ENCODE measurements at regions not wholly inside any gene's neighbourhood (a gene's known extent, or its start where the extent isn't known, plus 50 kb on each side); places are given as distances from the start of the nearest gene placed in this dataset.

GRCh38 chr15:79494963-79495755 lies 63.0 kb downstream of the MINAR1 start:
- no peak overlapping the region for H3K56ac ChIP-seq (ENCODE audit: insufficient read length, low read depth, low read length)
- Mint-ChIP-seq H3K27me3 (ENCODE audit: low read depth) (no peaks in the 10 kb centered on the region; the same call in 1 of the 2 replicates), H3K9me3 (peaks cover 0 to 8% of the 10 kb centered on the region in 2 experiments; a peak in 2 of 5 replicates), H3K36me3 (ENCODE audit: insufficient read depth in 1 of 3, low read depth in 3 of 3) (peaks cover 0 to 6% (median 0%) of the 10 kb centered on the region in 3 experiments; a peak in 2 of 7 replicates), H3K4me3 (no peak overlapping the region; a peak in 1 of 5 replicates), H3K4me1 (peaks cover 11 to 14% of the 10 kb centered on the region in 2 experiments), H3K27ac (peak overlapping the region in 2 of 3 experiments; percentile 3 to 31; a peak in 1 of 7 replicates)
- no peaks in the 10 kb centered on the region for H4K20me1 ChIP-seq (ENCODE audit: control insufficient read depth, insufficient read depth, insufficient read length)
- no peaks in the 10 kb centered on the region for H3K23me2 ChIP-seq (ENCODE audit: insufficient read length, low read depth, low read length, poor library complexity, severe bottlenecking)
- peaks cover 10% of the 10 kb centered on the region; the same call in 1 of the 2 replicates for H3K4me1 ChIP-seq (ENCODE audit: insufficient read depth, low read length)
- H3K23ac ChIP-seq (ENCODE audit: insufficient read length, low read depth, low read length), result no peak overlapping the region
- WGBS (ENCODE audit: extremely low coverage, insufficient read length, low lambda C conversion rate), result no CpG with 5 or more reads among the region's 6 CpGs
- no peak overlapping the region for H3K27ac ChIP-seq (ENCODE audit: insufficient read length, low read depth, low read length)
- no peak overlapping the region for H3K14ac ChIP-seq (ENCODE audit: insufficient read depth, low read length)
- H2AFZ ChIP-seq (ENCODE audit: low read length), result no peak overlapping the region
- no peak overlapping the region for H4K91ac ChIP-seq (ENCODE audit: insufficient read length, low read depth, low read length)
- H3K27me3 ChIP-seq (ENCODE audit: insufficient read depth, low read length), result no peaks in the 10 kb centered on the region
- H2BK15ac ChIP-seq (ENCODE audit: low read depth, low read length), result no peak overlapping the region
- no peak overlapping the region for H3T11ph ChIP-seq (ENCODE audit: low read length)
- H2AK5ac ChIP-seq (ENCODE audit: insufficient read length, low read length), result no peak overlapping the region
- H3K79me2 ChIP-seq (ENCODE audit: insufficient read depth, low read length), result no peaks in the 10 kb centered on the region
- no peak overlapping the region for H2BK20ac ChIP-seq (ENCODE audit: low read depth, low read length, poor library complexity, severe bottlenecking)
- no peak overlapping the region for H2BK12ac ChIP-seq (ENCODE audit: insufficient read length, low read depth, low read length)
- H3K4me2 ChIP-seq (ENCODE audit: insufficient read depth, insufficient read length, low read length), result no peak overlapping the region
- no peak for TF ChIP-seq CTCF (conservative IDR thresholded peaks at IDR 0.05)
- H3K79me1 ChIP-seq (ENCODE audit: insufficient read depth, low read depth, low read length, poor library complexity, severe bottlenecking), result no peaks in the 10 kb centered on the region
- H4K8ac ChIP-seq (replicated peaks; ENCODE audit: insufficient read length, low read depth, low read length), result no peak overlapping the region
- no peak overlapping the region for H2BK5ac ChIP-seq (ENCODE audit: insufficient read length, low read length)
- no peaks in the 10 kb centered on the region for H3K9me3 ChIP-seq (ENCODE audit: control insufficient read depth, low read depth, low read length)
- H3K18ac ChIP-seq (ENCODE audit: insufficient read length, low read depth, low read length), result no peak overlapping the region
- no peak overlapping the region for H4K5ac ChIP-seq (ENCODE audit: insufficient read length, low read depth, low read length)
- no peak overlapping the region for H3K9ac ChIP-seq (ENCODE audit: extremely low read depth, insufficient read length, low read length)
- H3K4ac ChIP-seq (ENCODE audit: low read depth, low read length), result no peak overlapping the region
- H2BK120ac ChIP-seq (ENCODE audit: low read depth, low read length, poor library complexity, severe bottlenecking), result no peak overlapping the region
- no peak for DNase-seq
